ENCODE measurements at regions not wholly inside any gene's neighbourhood (a gene's known extent, or its start where the extent isn't known, plus 50 kb on each side); places are given as distances from the start of the nearest gene placed in this dataset.
"Not testable (repeated sequence)": the region's sequence is repeated elsewhere in the genome, so short reads cannot be mapped to it uniquely, and the experiment has no call there.

DNA sequence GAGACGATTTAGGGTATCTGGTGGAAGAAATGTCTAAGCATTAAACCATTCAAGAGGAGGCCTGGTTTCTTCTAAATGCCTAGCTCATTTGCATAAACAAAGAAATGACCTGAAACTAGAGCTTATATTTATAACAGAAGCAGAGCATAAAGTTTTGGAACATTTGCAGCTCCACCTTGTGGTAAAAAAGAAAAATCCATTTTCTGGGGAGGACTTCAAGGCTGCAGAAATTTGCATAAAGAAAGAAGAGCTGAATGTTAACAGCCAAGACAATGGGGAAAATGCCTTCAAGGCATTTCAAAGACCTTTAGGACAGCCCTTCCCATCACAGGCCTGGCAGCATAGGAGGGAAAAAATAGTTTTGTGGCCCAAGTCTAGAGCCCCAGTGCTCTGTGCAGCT is 362.0 kb downstream of the ZNF248 start:
- Histone ChIP-seq H3K36me3 (ENCODE audit: insufficient read depth, low read length) (no peaks in the 10 kb centered on the region), H3K4me1 (ENCODE audit: insufficient read depth, low read length) (no peaks in the 10 kb centered on the region), H3K27me3 (ENCODE audit: insufficient read depth, low read length) (no peaks in the 10 kb centered on the region), H3K4me3 (ENCODE audit: low read length) (no peak overlapping the region), H3K27ac (ENCODE audit: low read depth, low read length) (no peak overlapping the region), H3K9ac (ENCODE audit: low read depth, low read length) (no peak overlapping the region), H3K9me3 (ENCODE audit: insufficient read depth, low read depth, low read length) (peaks cover 81% of the 10 kb centered on the region)
- WGBS: 80% methylated on average over 1 of the region's 1 CpG

DNA sequence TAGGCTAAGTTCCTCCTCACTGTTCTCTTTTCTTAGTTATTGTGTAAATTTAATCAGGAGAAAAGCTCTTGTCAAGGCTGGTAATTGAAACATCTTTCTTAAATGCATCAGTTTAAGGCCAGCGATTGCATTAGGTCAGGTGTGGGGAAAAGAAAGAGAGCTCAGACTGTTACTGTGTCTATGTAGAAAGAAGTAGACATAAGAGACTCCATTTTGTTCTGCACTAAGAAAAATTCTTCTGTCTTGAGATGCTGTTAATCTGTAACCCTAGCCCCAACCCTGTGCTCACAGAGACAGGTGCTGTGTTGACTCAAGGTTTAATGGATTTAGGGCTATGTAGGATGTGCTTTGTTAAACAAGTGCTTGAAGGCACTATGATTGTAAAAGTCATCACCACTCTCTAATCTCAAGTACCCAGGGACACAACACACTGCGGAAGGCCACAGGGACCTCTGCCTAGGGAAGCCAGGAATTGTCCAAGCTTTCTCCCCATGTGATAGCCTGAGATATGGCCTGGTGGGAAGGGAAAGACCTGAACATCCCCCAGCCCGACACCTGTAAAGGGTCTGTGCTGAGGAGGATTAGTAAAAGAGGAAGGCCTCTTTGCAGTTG is 364.1 kb downstream of the ZNF248 start:
- peaks cover 85% of the 10 kb centered on the region for H3K9me3 ChIP-seq (ENCODE audit: insufficient read depth, low read depth, low read length)
- H3K36me3 ChIP-seq (ENCODE audit: insufficient read depth, low read length); H3K4me1 ChIP-seq (ENCODE audit: insufficient read depth, low read length); H3K4me3 ChIP-seq (ENCODE audit: low read length); H3K9ac ChIP-seq (ENCODE audit: low read depth, low read length); H3K27me3 ChIP-seq (ENCODE audit: insufficient read depth, low read length); H3K27ac ChIP-seq (ENCODE audit: low read depth, low read length): not testable (repeated sequence)
- 80% methylated on average over 3 of the region's 3 CpGs for WGBS

DNA sequence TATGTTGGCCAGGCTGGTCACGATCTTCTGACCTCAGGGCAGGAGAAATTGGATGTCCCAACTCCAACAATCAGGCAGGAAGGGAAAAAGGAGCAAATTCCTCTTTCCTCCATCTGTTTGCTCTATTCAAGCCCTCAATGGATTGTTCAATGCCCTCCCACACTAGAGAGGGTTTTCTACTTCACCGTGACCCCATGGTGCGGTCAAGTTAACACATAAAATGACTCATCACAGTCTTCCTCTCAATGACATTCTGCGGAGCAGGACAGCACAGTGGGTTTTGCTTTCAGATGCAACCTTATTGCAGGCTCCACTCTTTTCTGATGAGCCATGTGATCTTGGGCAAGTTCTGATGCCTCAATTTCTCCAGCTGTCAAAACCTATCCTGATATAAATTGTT is 364.9 kb downstream of the ANKRD30A start:
- no peak overlapping the region for H3K4me3 ChIP-seq (ENCODE audit: low read length)
- WGBS: 89% methylated on average over 4 of the region's 4 CpGs
- no peaks in the 10 kb centered on the region for H3K27me3 ChIP-seq (ENCODE audit: insufficient read depth, low read length)
- no peaks in the 10 kb centered on the region for H3K36me3 ChIP-seq (ENCODE audit: insufficient read depth, low read length)
- no peak overlapping the region for H3K27ac ChIP-seq (ENCODE audit: low read depth, low read length)
- peaks cover 85% of the 10 kb centered on the region for H3K9me3 ChIP-seq (ENCODE audit: insufficient read depth, low read depth, low read length)
- no peak overlapping the region for H3K9ac ChIP-seq (ENCODE audit: low read depth, low read length)
- no peaks in the 10 kb centered on the region for H3K4me1 ChIP-seq (ENCODE audit: insufficient read depth, low read length)

DNA sequence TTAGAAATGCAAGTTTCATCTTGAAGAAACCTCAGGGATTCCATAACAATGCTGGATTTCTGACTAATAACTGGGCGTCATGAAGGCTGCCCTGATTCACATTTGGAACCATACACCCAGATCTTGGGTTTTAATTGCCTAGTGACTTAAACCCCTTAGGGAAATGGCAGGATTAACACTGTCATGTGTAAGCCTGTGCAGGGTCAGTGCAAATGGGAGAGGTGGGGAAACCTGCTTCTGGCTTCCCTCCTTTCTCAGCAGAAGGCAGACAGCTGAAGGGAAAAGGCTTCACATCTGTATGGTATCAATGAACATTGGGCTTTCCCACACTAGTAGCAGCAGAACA is 364.2 kb downstream of the ANKRD30A start:
- Histone ChIP-seq H3K27ac (ENCODE audit: low read depth, low read length) (no peak overlapping the region), H3K4me3 (ENCODE audit: low read length) (no peak overlapping the region), H3K4me1 (ENCODE audit: insufficient read depth, low read length) (no peaks in the 10 kb centered on the region), H3K9ac (ENCODE audit: low read depth, low read length) (no peak overlapping the region), H3K27me3 (ENCODE audit: insufficient read depth, low read length) (no peaks in the 10 kb centered on the region), H3K9me3 (ENCODE audit: insufficient read depth, low read depth, low read length) (peaks cover 87% of the 10 kb centered on the region), H3K36me3 (ENCODE audit: insufficient read depth, low read length) (no peaks in the 10 kb centered on the region)
- WGBS: 92% methylated on average over 1 of the region's 1 CpG

DNA sequence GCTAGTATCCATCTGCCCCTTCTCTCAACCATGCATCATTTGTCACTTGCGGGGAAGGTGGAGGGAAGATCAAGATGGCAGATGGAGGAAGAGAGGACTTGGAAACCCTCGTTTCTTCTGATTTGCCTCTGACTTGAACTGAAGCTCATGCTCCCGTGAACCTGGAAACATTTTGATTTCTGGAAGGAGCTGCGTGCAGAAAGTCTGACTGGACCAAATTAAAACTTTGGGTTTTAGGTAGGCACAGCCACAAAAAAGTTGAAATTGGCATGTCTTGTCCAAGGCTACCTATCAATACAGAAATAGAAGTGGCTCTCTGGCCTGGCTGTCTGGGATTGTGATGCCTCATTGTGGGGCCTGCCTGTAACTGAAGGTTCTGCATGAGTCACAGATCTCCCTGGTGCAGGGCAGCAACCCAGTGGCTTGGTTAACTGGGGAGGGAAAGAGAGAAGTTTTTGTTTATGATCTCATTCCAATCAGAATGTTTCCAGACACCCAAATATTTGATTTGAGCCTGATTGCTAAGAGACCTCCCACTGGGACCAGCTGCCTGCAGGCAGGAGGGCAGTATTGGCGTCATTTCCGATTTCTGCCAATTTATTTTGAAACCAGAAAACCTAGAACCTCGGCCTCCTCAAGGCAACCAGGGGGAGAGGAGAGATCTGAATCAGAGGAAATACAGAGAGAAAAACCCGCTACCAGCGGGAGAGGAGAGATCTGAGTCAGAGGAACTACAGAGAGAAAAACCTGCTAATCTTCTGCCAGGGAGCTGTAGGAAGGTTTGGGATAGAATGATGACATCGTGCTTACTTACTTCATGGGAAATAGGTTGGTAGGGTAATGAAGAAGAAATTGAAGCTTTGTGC is 363.6 kb downstream of the ANKRD30A start:
- Histone ChIP-seq H3K27me3 (ENCODE audit: insufficient read depth, low read length) (no peaks in the 10 kb centered on the region), H3K9ac (ENCODE audit: low read depth, low read length) (no peak overlapping the region), H3K4me1 (ENCODE audit: insufficient read depth, low read length) (no peaks in the 10 kb centered on the region), H3K27ac (ENCODE audit: low read depth, low read length) (no peak overlapping the region), H3K36me3 (ENCODE audit: insufficient read depth, low read length) (no peaks in the 10 kb centered on the region), H3K9me3 (ENCODE audit: insufficient read depth, low read depth, low read length) (peaks cover 90% of the 10 kb centered on the region), H3K4me3 (ENCODE audit: low read length) (no peak overlapping the region)
- WGBS: 82% methylated on average over 10 of the region's 10 CpGs

DNA sequence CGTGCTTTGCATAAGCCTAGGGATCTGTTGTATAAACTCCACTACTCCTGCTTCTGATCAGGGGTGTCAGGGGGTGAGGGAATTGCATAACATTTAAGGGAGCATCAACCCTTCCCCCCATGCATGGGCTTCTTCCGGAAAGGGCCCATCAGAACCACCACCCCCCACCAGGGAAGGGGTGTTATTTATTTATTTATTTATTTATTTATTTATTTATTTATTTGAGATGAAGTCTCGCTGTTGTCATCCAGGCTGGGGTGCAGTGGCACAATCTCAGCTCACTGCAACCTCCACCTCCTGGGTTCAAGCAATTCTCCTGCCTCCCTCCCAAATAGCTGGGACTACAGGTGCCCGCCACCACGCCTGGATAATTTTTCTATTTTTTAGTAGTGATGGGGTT is 355.2 kb downstream of the ANKRD30A start:
- not testable (repeated sequence) for H3K27me3 ChIP-seq (ENCODE audit: insufficient read depth, low read length); H3K9ac ChIP-seq (ENCODE audit: low read depth, low read length); H3K27ac ChIP-seq (ENCODE audit: low read depth, low read length); H3K36me3 ChIP-seq (ENCODE audit: insufficient read depth, low read length); H3K4me1 ChIP-seq (ENCODE audit: insufficient read depth, low read length); H3K4me3 ChIP-seq (ENCODE audit: low read length)
- 74% methylated on average over 3 of the region's 5 CpGs for WGBS
- H3K9me3 ChIP-seq (ENCODE audit: insufficient read depth, low read depth, low read length): peaks cover 71% of the 10 kb centered on the region

DNA sequence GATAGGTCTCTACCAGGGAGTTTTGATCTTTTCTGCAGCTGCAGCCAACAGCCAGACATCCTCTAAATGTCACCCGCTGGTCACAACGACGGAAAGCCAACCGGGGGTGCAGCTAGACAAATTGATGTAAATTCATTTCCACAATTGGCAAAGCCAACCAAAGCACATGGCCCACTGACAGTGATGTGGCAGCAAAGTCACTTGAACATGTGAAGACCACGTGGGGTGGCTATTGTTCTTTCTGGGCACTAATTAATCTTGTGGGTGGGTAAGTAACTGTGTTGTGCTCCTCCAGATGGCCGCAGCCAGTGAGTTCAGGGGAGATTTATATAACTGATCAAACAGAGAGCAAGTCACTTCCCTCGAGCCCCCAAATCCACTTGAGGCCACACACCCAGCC is 354.1 kb downstream of the ANKRD30A start:
- Histone ChIP-seq H3K9ac (ENCODE audit: low read depth, low read length) (no peak overlapping the region), H3K36me3 (ENCODE audit: insufficient read depth, low read length) (no peaks in the 10 kb centered on the region), H3K27ac (ENCODE audit: low read depth, low read length) (no peak overlapping the region), H3K4me3 (ENCODE audit: low read length) (no peak overlapping the region), H3K27me3 (ENCODE audit: insufficient read depth, low read length) (no peaks in the 10 kb centered on the region), H3K9me3 (ENCODE audit: insufficient read depth, low read depth, low read length) (peaks cover 74% of the 10 kb centered on the region), H3K4me1 (ENCODE audit: insufficient read depth, low read length) (no peaks in the 10 kb centered on the region)
- WGBS: 77% methylated on average over 7 of the region's 7 CpGs

DNA sequence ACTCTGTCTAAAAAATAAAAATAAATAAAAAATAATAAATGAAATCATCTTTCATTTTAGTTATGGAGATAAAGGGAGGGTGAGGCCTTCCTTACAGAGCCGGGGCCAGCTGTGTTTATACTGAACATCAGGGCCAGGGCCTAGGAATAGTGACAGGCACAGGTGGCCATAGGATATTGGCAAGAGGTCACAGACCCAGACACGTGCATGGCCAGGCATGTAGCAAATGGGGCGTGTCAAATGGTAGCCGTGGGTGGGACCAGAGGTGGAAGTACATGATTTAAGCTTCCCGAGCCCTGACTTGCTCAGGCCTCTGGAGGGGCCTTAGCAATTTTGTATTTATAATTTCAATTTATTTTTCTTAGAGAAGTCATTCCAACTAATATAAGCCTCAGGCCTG is 353.0 kb downstream of the ANKRD30A start:
- Histone ChIP-seq H3K27ac (ENCODE audit: low read depth, low read length) (no peak overlapping the region), H3K4me1 (ENCODE audit: insufficient read depth, low read length) (no peaks in the 10 kb centered on the region), H3K36me3 (ENCODE audit: insufficient read depth, low read length) (no peaks in the 10 kb centered on the region), H3K9ac (ENCODE audit: low read depth, low read length) (no peak overlapping the region), H3K27me3 (ENCODE audit: insufficient read depth, low read length) (no peaks in the 10 kb centered on the region), H3K9me3 (ENCODE audit: insufficient read depth, low read depth, low read length) (peaks cover 72% of the 10 kb centered on the region), H3K4me3 (ENCODE audit: low read length) (no peak overlapping the region)
- WGBS: 76% methylated on average over 5 of the region's 5 CpGs

DNA sequence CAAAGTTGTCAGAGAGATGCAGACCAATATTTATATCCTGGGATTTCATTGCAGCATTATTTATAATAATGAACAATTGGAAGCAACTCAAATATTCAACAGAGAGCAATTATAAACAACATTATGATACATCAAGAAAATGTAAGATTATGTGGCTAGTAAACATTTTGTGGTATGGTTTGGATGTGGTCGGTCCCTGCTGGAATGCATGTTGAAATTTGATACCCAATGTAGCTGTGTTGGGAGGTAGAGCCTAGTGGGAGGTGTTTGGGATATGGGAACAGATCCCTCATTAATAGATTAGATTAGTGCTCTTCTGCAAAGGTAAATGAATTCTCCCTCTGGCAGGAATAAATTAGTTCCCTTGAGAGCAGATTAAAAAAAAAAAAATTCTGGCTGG is 350.9 kb downstream of the ANKRD30A start:
- no peak overlapping the region for H3K9ac ChIP-seq (ENCODE audit: low read depth, low read length)
- H3K27me3 ChIP-seq (ENCODE audit: insufficient read depth, low read length): no peaks in the 10 kb centered on the region
- no peak overlapping the region for H3K27ac ChIP-seq (ENCODE audit: low read depth, low read length)
- H3K36me3 ChIP-seq (ENCODE audit: insufficient read depth, low read length): no peaks in the 10 kb centered on the region
- WGBS: 38% methylated on average over 1 of the region's 1 CpG
- H3K9me3 ChIP-seq (ENCODE audit: insufficient read depth, low read depth, low read length): peaks cover 67% of the 10 kb centered on the region
- H3K4me1 ChIP-seq (ENCODE audit: insufficient read depth, low read length): no peaks in the 10 kb centered on the region
- H3K4me3 ChIP-seq (ENCODE audit: low read length): no peak overlapping the region

DNA sequence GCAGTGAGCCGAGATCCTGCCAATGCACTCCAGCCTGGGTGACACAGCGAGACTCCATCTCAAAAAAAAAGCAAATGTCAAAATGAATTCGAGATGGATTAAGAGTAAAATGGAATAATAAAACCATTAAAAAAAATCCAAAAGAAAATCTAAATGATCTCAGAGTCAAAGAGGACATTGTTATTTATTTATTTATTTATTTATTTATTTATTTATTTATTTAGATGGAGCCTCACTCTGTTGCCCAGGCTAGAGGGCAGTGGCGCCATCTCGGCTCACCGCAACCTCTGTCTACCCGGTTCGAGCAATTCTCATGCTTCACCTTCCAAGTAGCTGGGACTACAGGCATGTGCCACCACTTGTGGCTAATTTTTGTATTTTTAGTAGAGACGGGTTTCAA is 349.2 kb downstream of the ANKRD30A start:
- Histone ChIP-seq H3K4me3 (ENCODE audit: low read length) (no peak overlapping the region), H3K36me3 (ENCODE audit: insufficient read depth, low read length) (no peaks in the 10 kb centered on the region), H3K27ac (ENCODE audit: low read depth, low read length) (no peak overlapping the region), H3K27me3 (ENCODE audit: insufficient read depth, low read length) (no peaks in the 10 kb centered on the region), H3K9ac (ENCODE audit: low read depth, low read length) (no peak overlapping the region), H3K4me1 (ENCODE audit: insufficient read depth, low read length) (no peaks in the 10 kb centered on the region), H3K9me3 (ENCODE audit: insufficient read depth, low read depth, low read length) (peaks cover 69% of the 10 kb centered on the region)
- WGBS: 94% methylated on average over 8 of the region's 9 CpGs

DNA sequence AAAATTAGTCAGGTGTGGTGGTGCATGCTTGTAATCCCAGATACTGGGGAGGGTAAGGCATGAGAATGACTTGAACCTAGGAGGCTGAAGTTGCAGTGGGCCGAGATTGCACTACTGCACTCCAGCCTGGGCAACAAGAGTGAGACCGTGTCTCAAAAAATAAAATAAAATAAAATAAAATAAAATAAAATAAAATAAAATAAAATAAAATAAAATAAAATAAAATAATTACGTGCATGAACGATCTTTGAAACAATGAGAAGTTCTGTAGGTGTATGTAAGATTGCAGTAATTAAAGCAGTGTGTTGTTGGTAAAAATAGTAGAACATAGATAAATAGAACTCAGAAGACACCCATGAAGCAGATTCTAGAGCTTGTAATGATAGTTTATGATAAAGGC is 348.5 kb downstream of the ANKRD30A start:
- Histone ChIP-seq H3K27me3 (ENCODE audit: insufficient read depth, low read length) (no peaks in the 10 kb centered on the region), H3K4me3 (ENCODE audit: low read length) (no peak overlapping the region), H3K9ac (ENCODE audit: low read depth, low read length) (no peak overlapping the region), H3K36me3 (ENCODE audit: insufficient read depth, low read length) (no peaks in the 10 kb centered on the region), H3K4me1 (ENCODE audit: insufficient read depth, low read length) (no peaks in the 10 kb centered on the region), H3K27ac (ENCODE audit: low read depth, low read length) (no peak overlapping the region), H3K9me3 (ENCODE audit: insufficient read depth, low read depth, low read length) (peaks cover 68% of the 10 kb centered on the region)
- WGBS: 83% methylated on average over 3 of the region's 4 CpGs
